Jurkat, Clone E6-1 (cell line): ENCODE measurements at regions not wholly inside any gene's neighbourhood (a gene's known extent, or its start where the extent isn't known, plus 50 kb on each side); places are given as distances from the start of the nearest gene placed in this dataset.
A peak's percentile ranks its signal among the peaks of the same experiment; 100 is the strongest.

Experiments used
- DNase-seq: peaks from one replicate; pipeline ENCODE4 v3.0.0-alpha.2; 2011; ENCODE audit warnings: low read depth, low spot score
- H3K4me3 ChIP-seq: 2 replicates; pipeline ENCODE4 v1.5.1; 2011; ENCODE audit warnings: mild to moderate bottlenecking, low read length, control low read depth, moderate library complexity

DNA sequence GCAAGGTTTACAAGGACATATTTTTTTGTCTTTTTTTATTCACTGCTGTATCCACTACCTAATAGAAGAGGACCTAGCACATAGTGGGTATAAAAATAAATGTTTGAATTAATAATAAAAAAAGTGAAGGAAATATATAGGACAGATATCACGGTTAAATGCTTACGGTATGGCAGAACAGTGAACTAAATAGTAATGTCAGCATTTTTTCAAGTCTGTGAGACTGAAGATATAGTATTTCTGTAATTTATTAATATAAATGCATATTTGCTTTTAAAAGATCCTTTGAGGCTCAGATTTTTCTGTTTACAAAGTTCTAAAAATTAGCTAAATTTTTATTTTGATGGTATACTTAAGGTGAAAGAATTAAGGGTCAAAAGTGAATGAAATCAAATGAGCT lies 68.6 kb upstream of the CNTN5 start:
- no peak for DNase-seq
- H3K4me3 ChIP-seq, result no peak overlapping the region

DNA sequence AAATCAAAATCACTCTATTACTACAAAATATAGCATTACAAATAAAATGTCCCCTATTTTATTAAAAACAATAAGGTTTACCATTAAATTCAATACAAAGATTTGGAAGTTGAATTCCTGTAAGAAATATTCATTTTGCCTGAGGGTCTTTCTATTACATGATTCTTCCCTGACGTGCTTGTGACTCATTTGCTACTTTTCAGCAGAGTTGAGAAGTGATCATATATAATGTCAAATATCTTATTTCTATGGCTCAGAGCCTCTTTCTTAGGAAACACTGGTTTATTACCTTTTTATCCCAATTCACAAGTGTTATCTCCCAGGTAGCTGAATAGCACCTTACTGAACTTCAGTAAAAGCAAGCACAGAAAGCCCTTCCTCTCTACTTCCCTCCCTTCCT lies 65.2 kb upstream of the CNTN5 start:
- H3K4me3 ChIP-seq, result no peak overlapping the region
- DNase-seq, result no peak

GRCh38 chr11:98964146-98964545 lies 56.6 kb upstream of the CNTN5 start:
- DNase-seq, result no peak
- H3K4me3 ChIP-seq, result no peak overlapping the region

- peak; percentile 4 for DNase-seq
- H3K4me3 ChIP-seq, result no peak overlapping the region
Observed at GRCh38 chr11:98965358-98965757, 55.4 kb upstream of the CNTN5 start.

DNA sequence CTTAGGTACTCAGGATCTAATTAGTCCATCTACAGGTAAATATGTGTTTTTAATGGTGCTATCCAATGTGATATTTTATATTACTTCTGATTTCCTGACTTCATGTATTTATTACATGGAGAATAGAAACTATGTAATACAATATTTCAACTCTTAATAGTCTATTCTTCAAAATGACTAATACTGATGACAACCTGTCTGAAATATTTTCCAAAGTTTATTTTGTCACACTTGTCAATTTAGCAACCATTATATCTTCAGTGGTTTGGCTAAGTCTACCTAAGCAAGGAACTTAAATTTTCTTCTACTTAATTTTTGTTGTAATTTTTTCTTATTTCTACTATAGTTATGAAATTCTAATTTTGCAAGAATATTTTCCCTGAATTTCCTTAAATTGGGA lies 55.0 kb upstream of the CNTN5 start:
- no peak overlapping the region for H3K4me3 ChIP-seq
- no peak for DNase-seq

DNA sequence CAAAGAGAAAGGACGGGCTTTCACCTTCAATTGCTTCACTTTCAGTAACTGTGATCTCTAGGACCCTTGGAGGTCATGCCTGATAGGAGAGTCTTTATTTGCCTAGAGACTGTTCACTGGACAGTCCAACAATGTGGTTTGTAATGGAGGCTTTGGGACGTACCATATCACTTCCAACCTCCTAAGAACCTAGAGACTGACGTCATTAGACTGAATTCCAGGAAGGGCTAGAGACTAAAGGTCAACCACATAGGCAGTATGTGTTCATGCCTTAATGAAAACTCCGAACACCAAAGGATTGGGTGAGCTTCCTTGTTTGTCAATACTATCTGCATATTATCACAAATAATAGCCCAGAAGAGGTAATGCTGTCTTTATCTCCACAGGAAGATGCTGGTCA lies 53.7 kb upstream of the CNTN5 start:
- no peak overlapping the region for H3K4me3 ChIP-seq
- no peak for DNase-seq
